NCI-H1105 (cell line): ENCODE measurements at regions not wholly inside any gene's neighbourhood (a gene's known extent, or its start where the extent isn't known, plus 50 kb on each side); places are given as distances from the start of the nearest gene placed in this dataset.
A peak's percentile ranks its signal among the peaks of the same experiment; 100 is the strongest.

ENCODE experiments used
- DNase-seq: peaks from one replicate; lab custom pipeline; 2025; lab: John Stamatoyannopoulos, UW

- no peak for DNase-seq
These were observed 52.0 kb downstream of the LRATD1 start for GRCh38 chr2:14684516-14684915.

DNA sequence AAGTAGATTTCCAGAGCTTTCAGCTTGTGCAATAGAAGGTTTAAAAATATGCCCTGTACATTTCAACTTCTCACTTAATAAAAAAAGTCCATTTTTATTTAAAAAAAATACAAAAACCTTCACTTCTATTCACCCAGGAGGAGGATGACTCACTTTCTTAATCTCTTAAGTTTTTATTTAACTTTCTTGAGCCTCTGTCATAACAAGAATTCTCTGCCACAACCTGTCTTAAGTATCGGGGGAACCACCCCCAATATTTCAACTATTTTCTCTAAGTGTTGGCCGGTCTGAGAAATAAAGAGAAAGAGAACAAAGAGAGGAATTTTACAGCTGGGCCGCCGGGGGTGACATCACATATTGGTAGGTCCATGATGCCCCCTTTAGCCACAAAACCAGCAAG lies 58.4 kb downstream of the LRATD1 start:
- DNase-seq = no peak

GRCh38 chr2:14693874-14694273 lies 61.4 kb downstream of the LRATD1 start:
- no peak for DNase-seq

- DNase-seq = no peak
These were observed 68.2 kb downstream of the LRATD1 start for GRCh38 chr2:14700753-14701152.

DNA sequence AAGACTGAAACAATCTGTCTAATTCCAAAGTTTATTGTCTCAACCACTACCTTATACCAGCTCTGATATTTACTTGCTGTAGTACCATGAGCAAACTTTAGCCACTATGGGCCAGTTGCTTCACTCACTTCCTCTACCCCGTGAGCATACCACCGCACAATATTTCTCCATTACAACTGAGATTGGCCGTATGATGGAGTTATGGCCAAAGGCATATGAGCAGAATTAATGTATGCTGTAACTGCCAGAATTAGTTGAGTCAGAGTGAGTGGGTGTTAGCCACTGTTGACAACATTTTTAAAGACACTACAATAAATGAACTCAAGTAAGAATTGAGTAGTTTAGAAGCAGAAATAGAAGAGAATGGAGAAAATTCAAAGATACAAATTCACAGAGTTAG lies 69.7 kb downstream of the LRATD1 start:
- DNase-seq = no peak

DNA sequence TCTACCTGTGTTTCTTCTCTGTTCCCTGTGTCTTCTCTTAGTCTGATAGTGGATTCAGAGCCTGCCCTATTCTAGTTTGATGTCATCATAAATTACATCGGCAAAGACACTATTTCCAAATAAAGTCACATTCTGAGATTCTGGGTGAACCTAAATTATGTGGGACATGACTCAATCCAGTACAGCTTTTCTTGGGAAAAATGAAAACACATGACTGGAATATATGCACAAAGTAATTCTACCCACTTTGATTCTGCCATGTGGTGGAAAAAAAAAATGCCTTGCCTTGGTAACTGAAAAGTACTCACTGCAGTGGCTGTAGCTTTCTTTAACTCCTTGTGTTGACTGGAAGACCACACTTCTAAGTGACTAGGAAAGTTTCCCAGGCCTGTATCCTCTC lies 73.7 kb downstream of the LRATD1 start:
- no peak for DNase-seq

DNA sequence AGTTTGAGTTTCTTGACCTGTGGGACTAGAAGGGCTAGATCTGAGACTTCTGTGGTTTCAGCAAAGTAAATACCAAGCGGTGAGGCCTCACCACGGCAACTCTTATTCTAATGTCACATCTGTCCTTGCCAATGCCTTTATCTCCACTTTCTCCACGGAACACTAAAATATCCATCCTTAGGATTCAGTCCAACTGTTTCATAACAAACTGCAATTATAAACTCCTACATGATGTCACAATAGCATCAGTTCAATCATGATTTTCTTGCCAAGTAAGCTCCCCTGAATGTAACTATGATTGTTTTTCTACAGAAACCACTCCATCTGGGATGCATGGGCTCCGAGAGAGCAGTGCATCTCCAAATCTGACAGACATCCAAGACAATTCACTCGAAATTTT lies 79.6 kb downstream of the LRATD1 start:
- no peak for DNase-seq

DNA sequence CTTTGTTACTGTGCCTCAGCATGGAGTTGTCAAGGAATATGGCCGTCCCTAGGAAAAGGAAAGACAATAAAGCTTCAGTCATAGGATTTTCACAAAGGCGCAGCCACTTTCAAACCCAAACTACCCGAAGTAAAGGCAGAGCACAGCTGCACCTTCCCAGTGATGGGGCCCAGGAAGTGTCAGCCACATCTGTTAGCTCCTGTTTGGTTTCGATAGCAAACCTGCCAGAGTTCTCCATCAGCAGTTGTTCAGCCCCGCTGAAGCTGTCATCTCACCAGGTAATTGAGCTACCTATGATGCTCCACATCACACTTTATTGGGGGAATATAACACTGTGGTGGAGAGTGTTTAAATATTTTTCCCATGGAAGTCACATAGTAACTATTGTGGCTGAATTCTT lies 80.7 kb downstream of the LRATD1 start:
- DNase-seq = no peak

DNA sequence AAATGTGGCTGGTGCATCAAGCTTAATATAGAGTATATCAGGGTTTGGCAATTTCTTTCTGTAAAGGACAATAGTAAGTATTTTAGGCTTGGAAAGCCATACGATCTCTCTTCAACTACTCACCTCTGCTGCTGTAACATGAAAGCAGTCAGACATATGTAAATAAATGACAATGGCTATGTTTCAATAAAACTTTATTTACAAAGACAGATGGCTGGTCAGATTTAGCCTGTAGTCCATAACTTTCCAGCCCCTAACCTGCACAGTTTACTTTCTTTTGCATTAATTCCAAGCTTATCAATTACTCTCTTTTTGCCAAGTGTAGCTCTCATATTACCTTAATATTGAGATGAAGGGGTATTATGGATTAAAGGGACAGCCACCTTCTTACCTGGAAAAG lies 83.1 kb downstream of the LRATD1 start:
- DNase-seq = no peak

- no peak for DNase-seq
These were observed 83.8 kb downstream of the LRATD1 start for GRCh38 chr2:14716319-14716718.

- no peak for DNase-seq
These were observed 84.6 kb downstream of the LRATD1 start for GRCh38 chr2:14717131-14717530.

DNA sequence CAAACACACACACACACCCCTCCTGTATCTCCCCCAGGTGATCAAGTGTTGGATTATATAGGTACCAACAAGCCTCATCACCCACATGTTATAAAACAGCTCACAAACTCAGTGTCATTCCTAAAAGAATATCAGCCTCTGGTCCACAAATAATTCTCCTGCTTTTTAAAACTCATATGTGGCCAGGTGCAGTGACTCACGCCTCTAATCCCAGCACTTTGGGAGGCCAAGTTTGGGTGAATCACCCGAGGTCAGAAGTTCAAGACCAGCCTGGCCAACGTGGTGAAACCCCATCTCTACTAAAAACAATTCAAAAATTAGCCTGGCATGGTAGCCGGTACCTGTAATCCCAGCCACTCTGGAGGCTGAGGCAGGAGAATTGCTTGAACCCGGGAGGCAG lies 87.8 kb downstream of the LRATD1 start:
- DNase-seq = no peak

DNA sequence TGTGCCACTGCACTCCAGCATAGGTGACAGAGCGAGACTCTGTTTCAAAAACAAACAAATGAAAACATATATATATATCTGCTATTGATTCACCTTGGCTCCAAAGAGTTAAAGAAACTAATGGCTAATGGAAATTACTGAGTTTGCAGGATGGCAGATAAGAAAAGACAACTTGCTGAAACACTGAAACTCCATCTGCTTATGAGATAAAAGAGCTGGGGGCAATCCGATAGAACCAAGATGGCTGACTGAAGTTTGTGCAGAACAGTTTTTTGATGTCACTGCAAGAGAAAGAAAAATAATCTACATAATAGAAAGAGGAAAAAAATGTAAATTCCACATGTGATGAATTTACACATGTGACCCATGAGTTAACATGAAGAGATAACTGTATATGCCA lies 88.2 kb downstream of the LRATD1 start:
- no peak for DNase-seq

GRCh38 chr2:14722904-14723570 lies 90.5 kb downstream of the LRATD1 start:
- no peak for DNase-seq

GRCh38 chr2:14723684-14724083 lies 91.2 kb downstream of the LRATD1 start:
- DNase-seq = no peak

- no peak for DNase-seq
These were observed 103.2 kb downstream of the LRATD1 start for GRCh38 chr2:14735696-14736095.

DNA sequence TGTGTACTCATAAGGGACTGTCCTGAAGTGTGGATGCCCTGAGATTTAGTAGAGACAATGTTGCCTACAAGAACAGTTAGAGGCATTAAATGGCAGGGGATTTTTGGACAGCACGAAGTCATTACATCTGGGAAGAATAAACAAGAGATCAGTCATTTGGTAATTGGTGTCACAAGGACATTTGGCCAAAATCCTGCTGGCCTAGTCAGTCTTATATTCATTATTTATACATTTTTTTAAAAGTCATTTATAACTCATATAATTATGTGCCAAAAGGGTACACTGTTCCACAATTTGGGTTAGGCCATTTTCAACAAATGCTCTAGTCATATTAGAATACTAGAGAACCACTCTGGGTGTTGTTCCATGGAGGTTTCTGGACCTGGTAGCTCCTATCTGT lies 104.7 kb downstream of the LRATD1 start:
- DNase-seq = no peak

DNA sequence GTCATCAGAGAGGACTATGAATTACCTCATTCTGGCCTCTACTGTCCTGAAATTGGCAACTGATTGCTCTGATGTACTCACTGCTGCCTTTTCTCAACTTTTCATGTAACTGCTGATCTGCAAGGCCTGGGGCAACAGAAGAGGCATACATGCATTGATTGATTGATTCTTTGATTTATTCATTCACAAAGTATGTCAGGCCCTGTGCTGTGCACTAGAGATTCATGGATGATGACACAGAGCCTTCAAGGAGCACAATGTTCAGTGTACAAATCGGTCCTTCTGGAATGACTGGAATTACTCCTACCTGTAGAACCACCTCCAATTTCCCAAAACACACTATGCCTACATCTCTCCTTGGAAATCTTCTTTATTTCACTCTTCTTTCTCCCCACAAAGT lies 111.3 kb downstream of the LRATD1 start:
- DNase-seq = no peak

GRCh38 chr2:14745288-14746076 lies 113.0 kb downstream of the LRATD1 start:
- DNase-seq = no peak

GRCh38 chr2:14746133-14746532 lies 113.6 kb downstream of the LRATD1 start:
- DNase-seq = no peak

DNA sequence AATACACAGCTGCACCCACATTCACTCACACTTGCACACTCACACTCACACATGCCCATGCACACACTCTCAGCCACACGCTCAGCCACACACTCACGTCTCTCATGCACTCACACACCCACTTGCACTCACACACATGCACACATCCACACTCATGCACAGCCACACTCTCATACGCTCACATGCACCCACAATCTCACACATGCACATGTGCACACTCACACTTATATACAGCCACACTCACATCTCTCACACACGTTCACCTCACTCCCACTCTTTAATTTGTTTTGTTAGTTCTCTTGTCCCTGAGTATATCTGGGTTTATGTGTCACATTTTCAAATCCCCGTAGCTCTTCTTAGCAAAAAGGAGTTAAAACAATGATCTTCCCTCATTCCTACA lies 114.9 kb downstream of the LRATD1 start:
- no peak for DNase-seq

DNA sequence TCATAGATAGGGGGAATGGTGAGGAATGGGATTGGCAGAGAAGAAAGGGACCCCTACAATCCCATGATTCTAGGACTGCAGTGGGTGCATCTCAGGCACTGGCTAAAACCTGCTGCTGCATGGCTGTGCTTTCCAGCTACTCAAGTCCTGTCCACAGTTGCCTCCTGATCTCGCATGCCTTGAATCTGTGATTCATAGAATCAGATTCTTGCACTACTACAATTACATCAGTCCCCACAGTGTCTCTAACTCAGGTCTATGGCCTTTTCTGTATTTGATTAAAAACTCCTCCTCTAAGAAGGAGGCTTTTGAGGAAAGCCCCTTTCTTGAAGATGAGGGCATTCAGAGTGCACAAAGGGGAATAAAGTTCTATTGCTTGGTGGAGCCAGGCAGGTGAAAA lies 117.4 kb downstream of the LRATD1 start:
- DNase-seq = no peak

DNA sequence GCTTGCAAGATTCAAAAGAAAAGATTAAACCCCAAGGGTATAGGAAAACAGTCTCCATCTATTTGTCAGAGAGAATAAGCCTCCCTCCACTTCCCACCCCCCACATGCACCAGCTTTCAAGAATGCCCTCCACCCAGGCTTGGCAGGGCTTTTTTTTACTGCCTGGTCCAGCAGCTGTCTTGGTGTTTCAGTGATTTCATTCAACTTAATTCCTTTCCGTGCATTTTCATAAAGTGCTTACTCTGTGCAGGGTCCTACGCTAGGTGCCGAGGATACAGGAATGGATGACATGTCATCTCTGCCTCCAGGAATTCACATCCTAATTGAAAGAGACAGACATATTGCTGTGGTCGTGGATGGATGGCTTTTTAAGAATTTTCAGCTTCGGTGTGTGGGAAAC lies 117.9 kb downstream of the LRATD1 start:
- no peak for DNase-seq

DNA sequence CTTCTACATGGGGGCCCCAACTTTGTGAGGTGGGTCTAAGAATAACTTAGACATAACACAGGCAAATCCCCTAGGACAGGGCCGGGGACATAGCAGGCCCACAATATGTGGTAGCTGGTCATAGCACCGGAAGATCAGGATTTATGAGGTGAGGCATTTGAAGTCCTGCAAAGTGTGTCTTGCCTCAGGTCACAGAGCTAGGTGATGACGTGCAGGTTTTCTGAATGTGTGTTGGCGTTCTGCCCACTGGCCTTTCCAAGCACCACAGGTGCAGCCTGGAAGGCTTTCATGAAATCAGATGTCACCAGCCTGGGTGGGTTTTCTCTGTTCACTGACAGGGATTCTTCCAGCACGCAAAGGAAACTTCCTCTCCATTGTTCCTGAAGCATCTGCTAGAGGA lies 119.1 kb downstream of the LRATD1 start:
- peak; percentile 29 for DNase-seq
